ENCODE measurements at regions not wholly inside any gene's neighbourhood (a gene's known extent, or its start where the extent isn't known, plus 50 kb on each side); places are given as distances from the start of the nearest gene placed in this dataset.

GRCh38 chr9:99326917-99327189 lies 104.8 kb downstream of the SEC61B start:
- no peak overlapping the region for H3K4me2 ChIP-seq (ENCODE audit: insufficient read depth, low read length, poor library complexity, severe bottlenecking)
- H2BK15ac ChIP-seq (ENCODE audit: low read length), result no peak overlapping the region
- H3K27me3 ChIP-seq (ENCODE audit: control insufficient read depth in 3 of 3, insufficient read depth in 3 of 3, low read depth in 1 of 3, low read length in 3 of 3), result peaks cover 0 to 2% (median 0%) of the 10 kb centered on the region in 3 experiments
- WGBS, 2 donors (ENCODE audit: extremely low coverage in 2 of 2, insufficient read length in 2 of 2, insufficient replicate concordance in 1 of 2), result no CpG with 5 or more reads among the region's 3 CpGs
- H4K8ac ChIP-seq (ENCODE audit: low read depth, low read length), result no peak overlapping the region
- H4K91ac ChIP-seq (ENCODE audit: low read depth, low read length, poor library complexity), result no peak overlapping the region
- no peak overlapping the region for H2AK5ac ChIP-seq (ENCODE audit: low read depth, low read length)
- no peak overlapping the region for H2AFZ ChIP-seq (ENCODE audit: low read length)
- H3K9ac ChIP-seq (ENCODE audit: low read depth, low read length, poor library complexity), result no peak overlapping the region
- H2BK12ac ChIP-seq (ENCODE audit: low read length), result no peak overlapping the region
- no peaks in the 10 kb centered on the region for H3K36me3 ChIP-seq (replicated peaks in 1 of 2; ENCODE audit: control insufficient read depth in 2 of 2, insufficient read depth in 2 of 2, low read length in 2 of 2)
- H3K23ac ChIP-seq (ENCODE audit: low read depth, low read length, poor library complexity), result no peak overlapping the region
- no peak overlapping the region for H3K18ac ChIP-seq (ENCODE audit: low read length)
- no peaks in the 10 kb centered on the region for H3K9me3 ChIP-seq (replicated peaks in 1 of 2; ENCODE audit: control insufficient read depth in 2 of 2, insufficient read depth in 1 of 2, low read depth in 1 of 2, low read length in 2 of 2)
- peaks cover 0 to 2% of the 10 kb centered on the region in 2 donors for H3K4me1 ChIP-seq (ENCODE audit: control insufficient read depth in 2 of 2, insufficient read depth in 1 of 2, low read depth in 1 of 2, low read length in 2 of 2)
- no peak overlapping the region for H3K27ac ChIP-seq (replicated peaks; ENCODE audit: low read length)
- H3K4me3 ChIP-seq (ENCODE audit: low read length in 2 of 2), result no peak overlapping the region
- no peak overlapping the region for H3K14ac ChIP-seq (ENCODE audit: low read length)
- no peak for DNase-seq (ENCODE audit: low spot score)
- no peak overlapping the region for H2BK120ac ChIP-seq (ENCODE audit: low read depth, low read length)
- no peaks in the 10 kb centered on the region for H3K79me1 ChIP-seq (ENCODE audit: low read depth, low read length)
- H2BK5ac ChIP-seq (ENCODE audit: low read length), result no peak overlapping the region
- H3K4ac ChIP-seq (ENCODE audit: low read length), result no peak overlapping the region

- no peaks in the 10 kb centered on the region for H3K79me1 ChIP-seq (ENCODE audit: low read depth, low read length)
- H2BK120ac ChIP-seq (ENCODE audit: low read depth, low read length), result no peak overlapping the region
- no peak overlapping the region for H3K4me3 ChIP-seq (ENCODE audit: low read length in 2 of 2)
- no peak overlapping the region for H4K8ac ChIP-seq (ENCODE audit: low read depth, low read length)
- H2BK5ac ChIP-seq (ENCODE audit: low read length), result no peak overlapping the region
- no peak overlapping the region for H3K23ac ChIP-seq (ENCODE audit: low read depth, low read length, poor library complexity)
- no peak overlapping the region for H2AK5ac ChIP-seq (ENCODE audit: low read depth, low read length)
- no peak overlapping the region for H3K4me2 ChIP-seq (ENCODE audit: insufficient read depth, low read length, poor library complexity, severe bottlenecking)
- no peak overlapping the region for H2BK15ac ChIP-seq (ENCODE audit: low read length)
- H3K14ac ChIP-seq (ENCODE audit: low read length), result no peak overlapping the region
- no CpG with 5 or more reads among the region's 3 CpGs for WGBS, 2 donors (ENCODE audit: extremely low coverage in 2 of 2, insufficient read length in 2 of 2, insufficient replicate concordance in 1 of 2)
- H2BK12ac ChIP-seq (ENCODE audit: low read length), result no peak overlapping the region
- no peak overlapping the region for H4K91ac ChIP-seq (ENCODE audit: low read depth, low read length, poor library complexity)
- peaks cover 0 to 2% (median 0%) of the 10 kb centered on the region in 3 experiments for H3K27me3 ChIP-seq (ENCODE audit: control insufficient read depth in 3 of 3, insufficient read depth in 3 of 3, low read depth in 1 of 3, low read length in 3 of 3)
- peaks cover 0 to 2% of the 10 kb centered on the region in 2 donors for H3K4me1 ChIP-seq (ENCODE audit: control insufficient read depth in 2 of 2, insufficient read depth in 1 of 2, low read depth in 1 of 2, low read length in 2 of 2)
- DNase-seq (ENCODE audit: low spot score), result no peak
- no peak overlapping the region for H3K18ac ChIP-seq (ENCODE audit: low read length)
- H2AFZ ChIP-seq (ENCODE audit: low read length), result no peak overlapping the region
- H3K4ac ChIP-seq (ENCODE audit: low read length), result no peak overlapping the region
- H3K9me3 ChIP-seq (replicated peaks in 1 of 2; ENCODE audit: control insufficient read depth in 2 of 2, insufficient read depth in 1 of 2, low read depth in 1 of 2, low read length in 2 of 2), result no peaks in the 10 kb centered on the region
- H3K36me3 ChIP-seq (replicated peaks in 1 of 2; ENCODE audit: control insufficient read depth in 2 of 2, insufficient read depth in 2 of 2, low read length in 2 of 2), result no peaks in the 10 kb centered on the region
- no peak overlapping the region for H3K9ac ChIP-seq (ENCODE audit: low read depth, low read length, poor library complexity)
- no peak overlapping the region for H3K27ac ChIP-seq (replicated peaks; ENCODE audit: low read length)
Measured at GRCh38 chr9:99327667-99328066, 105.6 kb downstream of the SEC61B start.

- H3K18ac ChIP-seq (ENCODE audit: low read length), result no peak overlapping the region
- no CpG with 5 or more reads among the region's 4 CpGs for WGBS, 2 donors (ENCODE audit: extremely low coverage in 2 of 2, insufficient read length in 2 of 2, insufficient replicate concordance in 1 of 2)
- no peak overlapping the region for H3K27ac ChIP-seq (replicated peaks; ENCODE audit: low read length)
- no peak overlapping the region for H4K91ac ChIP-seq (ENCODE audit: low read depth, low read length, poor library complexity)
- no peaks in the 10 kb centered on the region for H3K4me1 ChIP-seq (ENCODE audit: control insufficient read depth in 2 of 2, insufficient read depth in 1 of 2, low read depth in 1 of 2, low read length in 2 of 2)
- H4K8ac ChIP-seq (ENCODE audit: low read depth, low read length), result no peak overlapping the region
- DNase-seq (ENCODE audit: low spot score), result no peak
- no peak overlapping the region for H2BK5ac ChIP-seq (ENCODE audit: low read length)
- H2AFZ ChIP-seq (ENCODE audit: low read length), result no peak overlapping the region
- no peak overlapping the region for H3K23ac ChIP-seq (ENCODE audit: low read depth, low read length, poor library complexity)
- H3K14ac ChIP-seq (ENCODE audit: low read length), result no peak overlapping the region
- H3K27me3 ChIP-seq (ENCODE audit: control insufficient read depth in 3 of 3, insufficient read depth in 3 of 3, low read depth in 1 of 3, low read length in 3 of 3), result no peaks in the 10 kb centered on the region
- no peak overlapping the region for H2BK15ac ChIP-seq (ENCODE audit: low read length)
- no peaks in the 10 kb centered on the region for H3K79me1 ChIP-seq (ENCODE audit: low read depth, low read length)
- H2AK5ac ChIP-seq (ENCODE audit: low read depth, low read length), result no peak overlapping the region
- H3K4ac ChIP-seq (ENCODE audit: low read length), result no peak overlapping the region
- H3K9ac ChIP-seq (ENCODE audit: low read depth, low read length, poor library complexity), result no peak overlapping the region
- no peaks in the 10 kb centered on the region for H3K36me3 ChIP-seq (replicated peaks in 1 of 2; ENCODE audit: control insufficient read depth in 2 of 2, insufficient read depth in 2 of 2, low read length in 2 of 2)
- no peak overlapping the region for H2BK120ac ChIP-seq (ENCODE audit: low read depth, low read length)
- no peak overlapping the region for H3K4me3 ChIP-seq (ENCODE audit: low read length in 2 of 2)
- H3K4me2 ChIP-seq (ENCODE audit: insufficient read depth, low read length, poor library complexity, severe bottlenecking), result no peak overlapping the region
- H3K9me3 ChIP-seq (replicated peaks in 1 of 2; ENCODE audit: control insufficient read depth in 2 of 2, insufficient read depth in 1 of 2, low read depth in 1 of 2, low read length in 2 of 2), result no peaks in the 10 kb centered on the region
- H2BK12ac ChIP-seq (ENCODE audit: low read length), result no peak overlapping the region
Measured at GRCh38 chr9:99335280-99335679, 113.2 kb downstream of the SEC61B start.

GRCh38 chr9:99336005-99336404 lies 113.9 kb downstream of the SEC61B start:
- Histone ChIP-seq H2BK12ac (ENCODE audit: low read length) (no peak overlapping the region), H2BK120ac (ENCODE audit: low read depth, low read length) (no peak overlapping the region), H3K4me3 (ENCODE audit: low read length in 2 of 2) (no peak overlapping the region), H3K79me1 (ENCODE audit: low read depth, low read length) (no peaks in the 10 kb centered on the region), H3K4me2 (ENCODE audit: insufficient read depth, low read length, poor library complexity, severe bottlenecking) (no peak overlapping the region), H4K91ac (ENCODE audit: low read depth, low read length, poor library complexity) (no peak overlapping the region), H3K27me3 (ENCODE audit: control insufficient read depth in 3 of 3, insufficient read depth in 3 of 3, low read depth in 1 of 3, low read length in 3 of 3) (no peaks in the 10 kb centered on the region), H2AK5ac (ENCODE audit: low read depth, low read length) (no peak overlapping the region), H3K14ac (ENCODE audit: low read length) (no peak overlapping the region), H3K23ac (ENCODE audit: low read depth, low read length, poor library complexity) (no peak overlapping the region), H3K36me3 (replicated peaks in 1 of 2; ENCODE audit: control insufficient read depth in 2 of 2, insufficient read depth in 2 of 2, low read length in 2 of 2) (no peaks in the 10 kb centered on the region), H3K9me3 (replicated peaks in 1 of 2; ENCODE audit: control insufficient read depth in 2 of 2, insufficient read depth in 1 of 2, low read depth in 1 of 2, low read length in 2 of 2) (no peaks in the 10 kb centered on the region), H2BK5ac (ENCODE audit: low read length) (no peak overlapping the region), H3K18ac (ENCODE audit: low read length) (no peak overlapping the region), H3K27ac (replicated peaks; ENCODE audit: low read length) (no peak overlapping the region), H2AFZ (ENCODE audit: low read length) (no peak overlapping the region), H3K4ac (ENCODE audit: low read length) (no peak overlapping the region), H2BK15ac (ENCODE audit: low read length) (no peak overlapping the region), H4K8ac (ENCODE audit: low read depth, low read length) (no peak overlapping the region), H3K9ac (ENCODE audit: low read depth, low read length, poor library complexity) (no peak overlapping the region), H3K4me1 (ENCODE audit: control insufficient read depth in 2 of 2, insufficient read depth in 1 of 2, low read depth in 1 of 2, low read length in 2 of 2) (no peaks in the 10 kb centered on the region)
- DNase-seq (ENCODE audit: low spot score), result no peak
- no CpG with 5 or more reads among the region's 3 CpGs for WGBS, 2 donors (ENCODE audit: extremely low coverage in 2 of 2, insufficient read length in 2 of 2, insufficient replicate concordance in 1 of 2)

All from neuronal stem cell (in vitro differentiated cells).